ENCODE measurements at regions not wholly inside any gene's neighbourhood (a gene's known extent, or its start where the extent isn't known, plus 50 kb on each side); places are given as distances from the start of the nearest gene placed in this dataset.

DNA sequence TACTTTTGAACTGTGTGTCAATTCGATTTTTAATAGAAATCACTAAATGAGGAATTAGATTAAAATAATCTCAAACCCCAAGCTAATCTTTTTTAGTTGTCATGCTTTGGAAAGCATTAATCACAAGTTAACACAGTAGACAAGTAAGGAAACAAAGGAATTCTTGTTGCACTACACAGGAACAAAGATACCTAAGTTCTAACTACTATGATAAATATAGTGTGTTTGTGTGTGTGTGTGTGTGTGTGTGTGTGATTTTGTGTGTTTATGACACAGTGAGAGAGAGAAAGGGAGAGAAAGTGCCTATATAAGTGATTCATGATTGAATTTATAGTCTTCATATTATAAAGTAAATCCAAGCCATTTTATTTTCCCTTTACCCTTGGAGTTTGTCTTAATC, 931.4 kb downstream of the PCDH7 start:
- DNase-seq (ENCODE audit: low spot score): no peak
- no peaks in the 10 kb centered on the region for H3K4me1 Mint-ChIP-seq (ENCODE audit: unreplicated experiment)
- H3K4me3 Mint-ChIP-seq (ENCODE audit: unreplicated experiment): no peak overlapping the region
- no peaks in the 10 kb centered on the region for H3K9me3 Mint-ChIP-seq (ENCODE audit: unreplicated experiment)
- H3K27ac Mint-ChIP-seq (ENCODE audit: unreplicated experiment): no peak overlapping the region
- no peaks in the 10 kb centered on the region for H3K36me3 Mint-ChIP-seq (ENCODE audit: low read depth, unreplicated experiment)
- no peaks in the 10 kb centered on the region for H3K27me3 Mint-ChIP-seq (ENCODE audit: unreplicated experiment)
- TF ChIP-seq, protein P1, sequence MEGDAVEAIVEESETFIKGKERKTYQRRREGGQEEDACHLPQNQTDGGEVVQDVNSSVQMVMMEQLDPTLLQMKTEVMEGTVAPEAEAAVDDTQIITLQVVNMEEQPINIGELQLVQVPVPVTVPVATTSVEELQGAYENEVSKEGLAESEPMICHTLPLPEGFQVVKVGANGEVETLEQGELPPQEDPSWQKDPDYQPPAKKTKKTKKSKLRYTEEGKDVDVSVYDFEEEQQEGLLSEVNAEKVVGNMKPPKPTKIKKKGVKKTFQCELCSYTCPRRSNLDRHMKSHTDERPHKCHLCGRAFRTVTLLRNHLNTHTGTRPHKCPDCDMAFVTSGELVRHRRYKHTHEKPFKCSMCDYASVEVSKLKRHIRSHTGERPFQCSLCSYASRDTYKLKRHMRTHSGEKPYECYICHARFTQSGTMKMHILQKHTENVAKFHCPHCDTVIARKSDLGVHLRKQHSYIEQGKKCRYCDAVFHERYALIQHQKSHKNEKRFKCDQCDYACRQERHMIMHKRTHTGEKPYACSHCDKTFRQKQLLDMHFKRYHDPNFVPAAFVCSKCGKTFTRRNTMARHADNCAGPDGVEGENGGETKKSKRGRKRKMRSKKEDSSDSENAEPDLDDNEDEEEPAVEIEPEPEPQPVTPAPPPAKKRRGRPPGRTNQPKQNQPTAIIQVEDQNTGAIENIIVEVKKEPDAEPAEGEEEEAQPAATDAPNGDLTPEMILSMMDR (IDR thresholded peaks at IDR 0.05; ENCODE audit: unreplicated experiment): no peak

DNA sequence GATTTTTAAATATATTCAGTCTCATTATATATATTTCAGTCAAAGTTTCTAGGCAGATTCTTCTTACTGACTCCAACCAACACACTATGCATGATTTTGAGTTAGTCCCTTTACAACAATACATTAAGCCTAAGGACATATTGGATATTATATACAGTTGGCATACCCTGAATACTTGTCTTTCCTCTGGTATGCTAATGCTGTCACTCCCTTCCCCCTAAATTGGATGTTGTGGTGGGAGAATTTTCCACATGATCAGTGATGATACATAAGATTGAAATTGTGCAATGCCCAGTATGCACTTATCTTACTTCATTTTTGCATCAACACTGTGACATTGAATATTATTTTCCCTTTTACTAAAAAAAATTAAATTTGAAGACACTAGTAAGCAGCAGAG, 935.2 kb downstream of the PCDH7 start:
- no peaks in the 10 kb centered on the region for H3K27me3 Mint-ChIP-seq (ENCODE audit: unreplicated experiment)
- no peaks in the 10 kb centered on the region for H3K36me3 Mint-ChIP-seq (ENCODE audit: low read depth, unreplicated experiment)
- no peak for DNase-seq (ENCODE audit: low spot score)
- no peaks in the 10 kb centered on the region for H3K4me1 Mint-ChIP-seq (ENCODE audit: unreplicated experiment)
- TF ChIP-seq, protein P1 (IDR thresholded peaks at IDR 0.05; ENCODE audit: unreplicated experiment): no peak
- no peak overlapping the region for H3K4me3 Mint-ChIP-seq (ENCODE audit: unreplicated experiment)
- H3K9me3 Mint-ChIP-seq (ENCODE audit: unreplicated experiment): no peaks in the 10 kb centered on the region
- no peak overlapping the region for H3K27ac Mint-ChIP-seq (ENCODE audit: unreplicated experiment)

- TF ChIP-seq, protein P1 (IDR thresholded peaks at IDR 0.05; ENCODE audit: unreplicated experiment): no peak
- Mint-ChIP-seq H3K4me3 (ENCODE audit: unreplicated experiment) (no peak overlapping the region), H3K4me1 (ENCODE audit: unreplicated experiment) (no peaks in the 10 kb centered on the region), H3K9me3 (ENCODE audit: unreplicated experiment) (no peaks in the 10 kb centered on the region), H3K27ac (ENCODE audit: unreplicated experiment) (no peak overlapping the region), H3K36me3 (ENCODE audit: low read depth, unreplicated experiment) (no peaks in the 10 kb centered on the region), H3K27me3 (ENCODE audit: unreplicated experiment) (no peaks in the 10 kb centered on the region)
- no peak for DNase-seq (ENCODE audit: low spot score)
Measured at GRCh38 chr4:31657859-31658570, 937.8 kb downstream of the PCDH7 start.

DNA sequence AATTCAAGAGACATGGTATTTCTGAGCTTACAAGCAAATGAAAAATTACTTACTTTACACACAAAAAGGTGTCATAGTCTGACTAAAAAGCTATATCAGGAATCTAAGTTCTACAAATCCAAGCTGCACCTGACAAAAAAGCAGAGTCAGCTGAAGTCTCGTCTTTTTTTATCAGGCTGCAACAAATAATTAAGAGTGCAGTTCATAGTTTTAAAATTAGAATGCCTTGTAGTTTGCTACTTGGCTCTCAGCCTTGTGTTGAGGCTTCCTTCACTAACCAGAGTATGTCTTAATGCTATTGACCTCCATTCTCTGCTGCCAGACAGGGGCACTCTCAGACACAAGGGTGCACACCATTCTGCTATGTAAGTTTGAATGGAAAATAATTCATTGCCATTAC, 940.7 kb downstream of the PCDH7 start:
- TF ChIP-seq, protein P1 (IDR thresholded peaks at IDR 0.05; ENCODE audit: unreplicated experiment): no peak
- H3K27me3 Mint-ChIP-seq (ENCODE audit: unreplicated experiment): no peaks in the 10 kb centered on the region
- H3K36me3 Mint-ChIP-seq (ENCODE audit: low read depth, unreplicated experiment): no peaks in the 10 kb centered on the region
- no peaks in the 10 kb centered on the region for H3K9me3 Mint-ChIP-seq (ENCODE audit: unreplicated experiment)
- DNase-seq (ENCODE audit: low spot score): no peak
- H3K27ac Mint-ChIP-seq (ENCODE audit: unreplicated experiment): no peak overlapping the region
- H3K4me3 Mint-ChIP-seq (ENCODE audit: unreplicated experiment): no peak overlapping the region
- H3K4me1 Mint-ChIP-seq (ENCODE audit: unreplicated experiment): no peaks in the 10 kb centered on the region

DNA sequence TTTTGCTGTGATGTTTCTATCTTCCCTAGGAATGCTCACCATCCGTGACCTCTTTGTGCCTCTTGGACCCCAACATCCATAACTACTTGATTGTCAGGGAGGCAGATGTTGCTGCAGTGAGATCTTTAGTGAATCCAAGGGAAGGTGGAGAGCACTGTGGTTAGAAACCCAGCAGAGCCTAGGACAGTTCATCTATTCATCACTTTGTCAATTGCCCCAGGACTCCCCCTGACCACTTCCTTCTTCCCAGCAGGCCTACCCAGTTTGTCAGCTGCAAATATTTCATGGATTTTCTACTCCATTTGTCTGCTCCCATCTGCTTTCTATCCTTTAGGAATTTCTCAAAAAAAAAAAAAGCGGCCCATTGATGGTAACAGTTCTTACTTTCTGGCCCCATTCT, 942.8 kb downstream of the PCDH7 start:
- TF ChIP-seq, protein P1 (IDR thresholded peaks at IDR 0.05; ENCODE audit: unreplicated experiment): no peak
- DNase-seq (ENCODE audit: low spot score): no peak
- no peaks in the 10 kb centered on the region for H3K27me3 Mint-ChIP-seq (ENCODE audit: unreplicated experiment)
- H3K4me3 Mint-ChIP-seq (ENCODE audit: unreplicated experiment): no peak overlapping the region
- no peak overlapping the region for H3K27ac Mint-ChIP-seq (ENCODE audit: unreplicated experiment)
- no peaks in the 10 kb centered on the region for H3K4me1 Mint-ChIP-seq (ENCODE audit: unreplicated experiment)
- no peaks in the 10 kb centered on the region for H3K36me3 Mint-ChIP-seq (ENCODE audit: low read depth, unreplicated experiment)
- H3K9me3 Mint-ChIP-seq (ENCODE audit: unreplicated experiment): no peaks in the 10 kb centered on the region

All from endothelial cell (in vitro differentiated cells).